ENCODE measurements at regions not wholly inside any gene's neighbourhood (a gene's known extent, or its start where the extent isn't known, plus 50 kb on each side); places are given as distances from the start of the nearest gene placed in this dataset.

GRCh38 chr7:41039981-41040380 is 662.9 kb downstream of the INHBA start:
- TF ChIP-seq, protein P1, sequence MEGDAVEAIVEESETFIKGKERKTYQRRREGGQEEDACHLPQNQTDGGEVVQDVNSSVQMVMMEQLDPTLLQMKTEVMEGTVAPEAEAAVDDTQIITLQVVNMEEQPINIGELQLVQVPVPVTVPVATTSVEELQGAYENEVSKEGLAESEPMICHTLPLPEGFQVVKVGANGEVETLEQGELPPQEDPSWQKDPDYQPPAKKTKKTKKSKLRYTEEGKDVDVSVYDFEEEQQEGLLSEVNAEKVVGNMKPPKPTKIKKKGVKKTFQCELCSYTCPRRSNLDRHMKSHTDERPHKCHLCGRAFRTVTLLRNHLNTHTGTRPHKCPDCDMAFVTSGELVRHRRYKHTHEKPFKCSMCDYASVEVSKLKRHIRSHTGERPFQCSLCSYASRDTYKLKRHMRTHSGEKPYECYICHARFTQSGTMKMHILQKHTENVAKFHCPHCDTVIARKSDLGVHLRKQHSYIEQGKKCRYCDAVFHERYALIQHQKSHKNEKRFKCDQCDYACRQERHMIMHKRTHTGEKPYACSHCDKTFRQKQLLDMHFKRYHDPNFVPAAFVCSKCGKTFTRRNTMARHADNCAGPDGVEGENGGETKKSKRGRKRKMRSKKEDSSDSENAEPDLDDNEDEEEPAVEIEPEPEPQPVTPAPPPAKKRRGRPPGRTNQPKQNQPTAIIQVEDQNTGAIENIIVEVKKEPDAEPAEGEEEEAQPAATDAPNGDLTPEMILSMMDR (IDR thresholded peaks at IDR 0.05; ENCODE audit: poor library complexity, severe bottlenecking): no peak
- TF ChIP-seq EZH2 (IDR thresholded peaks at IDR 0.05; ENCODE audit: borderline replicate concordance, insufficient read depth, low read length, poor library complexity, severe bottlenecking) (no peak), POLR2AphosphoS5 (IDR thresholded peaks at IDR 0.05) (no peak), MXI1 (conservative IDR thresholded peaks at IDR 0.05; ENCODE audit: poor library complexity, severe bottlenecking) (no peak), EP300 (conservative IDR thresholded peaks at IDR 0.05; ENCODE audit: poor library complexity, severe bottlenecking) (no peak), REST (IDR thresholded peaks at IDR 0.05; ENCODE audit: borderline replicate concordance) (no peak), TAF1 (IDR thresholded peaks at IDR 0.05; ENCODE audit: low read depth) (no peak), RAD21 (conservative IDR thresholded peaks at IDR 0.05) (no peak)

All from neural cell (in vitro differentiated cells).